ENCODE measurements at regions not wholly inside any gene's neighbourhood (a gene's known extent, or its start where the extent isn't known, plus 50 kb on each side); places are given as distances from the start of the nearest gene placed in this dataset.

DNA sequence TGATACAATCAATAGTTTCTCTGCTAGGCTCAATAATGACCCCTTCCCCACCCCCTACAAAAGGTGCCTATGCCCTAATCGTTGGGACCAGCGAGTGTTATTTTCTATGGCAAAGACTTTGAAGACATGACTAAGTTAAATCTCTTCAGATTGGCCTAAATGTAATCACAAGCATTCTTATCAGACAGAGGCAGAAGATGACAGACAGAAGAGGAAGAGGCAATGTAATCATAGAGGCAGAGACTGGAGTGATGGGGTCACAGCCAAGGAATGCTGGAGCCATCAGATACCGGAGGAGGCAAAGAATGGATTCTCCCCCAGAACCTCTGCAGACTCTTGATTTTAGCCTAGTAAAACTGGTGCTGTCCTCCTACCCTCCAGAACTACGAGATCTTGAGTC lies 159.3 kb downstream of the EDN1 start:
- no peaks in the 10 kb centered on the region for H3K9me3 Mint-ChIP-seq (ENCODE audit: low read depth, unreplicated experiment)
- DNase-seq = no peak
- TF ChIP-seq, protein P1, sequence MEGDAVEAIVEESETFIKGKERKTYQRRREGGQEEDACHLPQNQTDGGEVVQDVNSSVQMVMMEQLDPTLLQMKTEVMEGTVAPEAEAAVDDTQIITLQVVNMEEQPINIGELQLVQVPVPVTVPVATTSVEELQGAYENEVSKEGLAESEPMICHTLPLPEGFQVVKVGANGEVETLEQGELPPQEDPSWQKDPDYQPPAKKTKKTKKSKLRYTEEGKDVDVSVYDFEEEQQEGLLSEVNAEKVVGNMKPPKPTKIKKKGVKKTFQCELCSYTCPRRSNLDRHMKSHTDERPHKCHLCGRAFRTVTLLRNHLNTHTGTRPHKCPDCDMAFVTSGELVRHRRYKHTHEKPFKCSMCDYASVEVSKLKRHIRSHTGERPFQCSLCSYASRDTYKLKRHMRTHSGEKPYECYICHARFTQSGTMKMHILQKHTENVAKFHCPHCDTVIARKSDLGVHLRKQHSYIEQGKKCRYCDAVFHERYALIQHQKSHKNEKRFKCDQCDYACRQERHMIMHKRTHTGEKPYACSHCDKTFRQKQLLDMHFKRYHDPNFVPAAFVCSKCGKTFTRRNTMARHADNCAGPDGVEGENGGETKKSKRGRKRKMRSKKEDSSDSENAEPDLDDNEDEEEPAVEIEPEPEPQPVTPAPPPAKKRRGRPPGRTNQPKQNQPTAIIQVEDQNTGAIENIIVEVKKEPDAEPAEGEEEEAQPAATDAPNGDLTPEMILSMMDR (IDR thresholded peaks at IDR 0.05; ENCODE audit: unreplicated experiment) = no peak
- BruUV-seq (replicated peaks) = no TSS peak
- H3K36me3 Mint-ChIP-seq (ENCODE audit: insufficient read depth, unreplicated experiment) = no peaks in the 10 kb centered on the region
- H3K27me3 Mint-ChIP-seq (ENCODE audit: unreplicated experiment) = no peaks in the 10 kb centered on the region
- no peak overlapping the region for H3K27ac Mint-ChIP-seq (ENCODE audit: unreplicated experiment)
- intact Hi-C loops (cut with micrococcal nuclease; ENCODE audit: unreplicated experiment) = no loop called here
- no peak overlapping the region for H3K4me3 Mint-ChIP-seq (ENCODE audit: low read depth, unreplicated experiment)
- peaks cover 10% of the 10 kb centered on the region for H3K4me1 Mint-ChIP-seq (ENCODE audit: low read depth, unreplicated experiment)
- CTCF ChIA-PET = no interaction called here

DNA sequence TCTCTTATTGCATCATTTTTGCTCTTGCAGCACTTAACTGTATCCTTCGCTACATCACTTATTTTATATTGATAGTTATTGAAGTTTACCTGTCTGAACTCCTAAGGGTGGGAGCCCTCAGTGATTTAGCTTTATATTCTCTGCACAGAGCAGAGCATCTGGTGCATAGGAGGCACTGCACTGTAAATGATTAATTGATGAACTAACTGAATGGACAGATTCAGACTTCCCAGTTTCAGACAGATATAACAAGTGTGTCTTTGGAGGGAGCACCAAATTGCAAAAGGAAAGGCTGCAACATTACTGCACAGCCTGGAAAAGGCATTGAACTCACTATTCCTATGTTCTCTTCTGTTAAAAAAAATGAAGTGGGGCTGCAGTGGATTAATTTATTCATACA lies 160.3 kb downstream of the EDN1 start:
- no peak for DNase-seq
- H3K36me3 Mint-ChIP-seq (ENCODE audit: insufficient read depth, unreplicated experiment) = no peaks in the 10 kb centered on the region
- no peak overlapping the region for H3K4me3 Mint-ChIP-seq (ENCODE audit: low read depth, unreplicated experiment)
- no TSS peak for BruUV-seq (replicated peaks)
- intact Hi-C loops (cut with micrococcal nuclease; ENCODE audit: unreplicated experiment) = loop anchor here (1.0 kb wide), 1 partner anchor 33 kb away; no protein-coding TSS in a partner anchor
- no peaks in the 10 kb centered on the region for H3K9me3 Mint-ChIP-seq (ENCODE audit: low read depth, unreplicated experiment)
- CTCF ChIA-PET = no interaction called here
- H3K27ac Mint-ChIP-seq (ENCODE audit: unreplicated experiment) = no peak overlapping the region
- TF ChIP-seq, protein P1 (IDR thresholded peaks at IDR 0.05; ENCODE audit: unreplicated experiment) = no peak
- H3K27me3 Mint-ChIP-seq (ENCODE audit: unreplicated experiment) = no peaks in the 10 kb centered on the region
- peaks cover 10% of the 10 kb centered on the region for H3K4me1 Mint-ChIP-seq (ENCODE audit: low read depth, unreplicated experiment)

DNA sequence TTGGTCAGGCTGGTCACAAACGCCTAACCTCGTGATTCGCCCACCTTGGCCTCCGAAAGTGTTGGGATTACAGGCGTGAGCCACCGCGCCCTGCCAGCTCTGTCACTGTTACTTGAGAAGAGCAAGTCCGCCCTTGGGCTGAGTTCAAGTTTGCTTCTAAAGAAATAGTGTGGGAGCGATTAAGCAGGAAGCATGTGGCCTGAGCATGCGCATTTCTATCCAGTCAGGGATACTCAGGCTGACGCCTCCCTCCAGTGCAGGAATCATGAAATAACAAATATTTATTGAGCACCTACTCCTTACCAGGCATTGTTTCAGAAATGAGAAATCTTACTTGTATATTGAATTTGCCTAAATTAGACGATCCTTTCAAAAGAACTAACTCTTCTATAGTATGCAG lies 166.2 kb downstream of the EDN1 start:
- no peaks in the 10 kb centered on the region for H3K36me3 Mint-ChIP-seq (ENCODE audit: insufficient read depth, unreplicated experiment)
- H3K27ac Mint-ChIP-seq (ENCODE audit: unreplicated experiment) = no peak overlapping the region
- no peaks in the 10 kb centered on the region for H3K27me3 Mint-ChIP-seq (ENCODE audit: unreplicated experiment)
- H3K4me3 Mint-ChIP-seq (ENCODE audit: low read depth, unreplicated experiment) = no peak overlapping the region
- CTCF ChIA-PET = no interaction called here
- no peaks in the 10 kb centered on the region for H3K9me3 Mint-ChIP-seq (ENCODE audit: low read depth, unreplicated experiment)
- TF ChIP-seq, protein P1 (IDR thresholded peaks at IDR 0.05; ENCODE audit: unreplicated experiment) = no peak
- intact Hi-C loops (cut with micrococcal nuclease; ENCODE audit: unreplicated experiment) = no loop called here
- BruUV-seq (replicated peaks) = no TSS peak
- H3K4me1 Mint-ChIP-seq (ENCODE audit: low read depth, unreplicated experiment) = peaks cover 14% of the 10 kb centered on the region
- DNase-seq = no peak

- no TSS peak for BruUV-seq (replicated peaks)
- Mint-ChIP-seq H3K9me3 (ENCODE audit: low read depth, unreplicated experiment) (no peaks in the 10 kb centered on the region), H3K27ac (ENCODE audit: unreplicated experiment) (no peak overlapping the region), H3K27me3 (ENCODE audit: unreplicated experiment) (no peaks in the 10 kb centered on the region), H3K4me1 (ENCODE audit: low read depth, unreplicated experiment) (peaks cover 14% of the 10 kb centered on the region), H3K4me3 (ENCODE audit: low read depth, unreplicated experiment) (no peak overlapping the region), H3K36me3 (ENCODE audit: insufficient read depth, unreplicated experiment) (no peaks in the 10 kb centered on the region)
- intact Hi-C loops (cut with micrococcal nuclease; ENCODE audit: unreplicated experiment) = no loop called here
- DNase-seq = no peak
- TF ChIP-seq, protein P1 (IDR thresholded peaks at IDR 0.05; ENCODE audit: unreplicated experiment) = no peak
- CTCF ChIA-PET = no interaction called here
Measured at GRCh38 chr6:12457094-12457493, 166.9 kb downstream of the EDN1 start.

- H3K4me1 Mint-ChIP-seq (ENCODE audit: low read depth, unreplicated experiment) = peaks cover 14% of the 10 kb centered on the region
- H3K27me3 Mint-ChIP-seq (ENCODE audit: unreplicated experiment) = no peaks in the 10 kb centered on the region
- CTCF ChIA-PET = no interaction called here
- no TSS peak for BruUV-seq (replicated peaks)
- H3K9me3 Mint-ChIP-seq (ENCODE audit: low read depth, unreplicated experiment) = no peaks in the 10 kb centered on the region
- intact Hi-C loops (cut with micrococcal nuclease; ENCODE audit: unreplicated experiment) = no loop called here
- no peak for DNase-seq
- no peak overlapping the region for H3K4me3 Mint-ChIP-seq (ENCODE audit: low read depth, unreplicated experiment)
- H3K27ac Mint-ChIP-seq (ENCODE audit: unreplicated experiment) = no peak overlapping the region
- H3K36me3 Mint-ChIP-seq (ENCODE audit: insufficient read depth, unreplicated experiment) = no peaks in the 10 kb centered on the region
- TF ChIP-seq, protein P1 (IDR thresholded peaks at IDR 0.05; ENCODE audit: unreplicated experiment) = no peak
Measured at GRCh38 chr6:12458558-12458957, 168.4 kb downstream of the EDN1 start.

Measured in Calu3 (cell line).